GM21619 (cell line): ENCODE measurements at regions not wholly inside any gene's neighbourhood (a gene's known extent, or its start where the extent isn't known, plus 50 kb on each side); places are given as distances from the start of the nearest gene placed in this dataset.
"Not testable (repeated sequence)": the region's sequence is repeated elsewhere in the genome, so short reads cannot be mapped to it uniquely, and the experiment has no call there.

Experiments
- ATAC-seq: cut with Tn5 transposase; IDR thresholded peaks from one replicate; pipeline ENCODE4 v1.9.1; 2021; ENCODE audit not compliant: unreplicated experiment

DNA sequence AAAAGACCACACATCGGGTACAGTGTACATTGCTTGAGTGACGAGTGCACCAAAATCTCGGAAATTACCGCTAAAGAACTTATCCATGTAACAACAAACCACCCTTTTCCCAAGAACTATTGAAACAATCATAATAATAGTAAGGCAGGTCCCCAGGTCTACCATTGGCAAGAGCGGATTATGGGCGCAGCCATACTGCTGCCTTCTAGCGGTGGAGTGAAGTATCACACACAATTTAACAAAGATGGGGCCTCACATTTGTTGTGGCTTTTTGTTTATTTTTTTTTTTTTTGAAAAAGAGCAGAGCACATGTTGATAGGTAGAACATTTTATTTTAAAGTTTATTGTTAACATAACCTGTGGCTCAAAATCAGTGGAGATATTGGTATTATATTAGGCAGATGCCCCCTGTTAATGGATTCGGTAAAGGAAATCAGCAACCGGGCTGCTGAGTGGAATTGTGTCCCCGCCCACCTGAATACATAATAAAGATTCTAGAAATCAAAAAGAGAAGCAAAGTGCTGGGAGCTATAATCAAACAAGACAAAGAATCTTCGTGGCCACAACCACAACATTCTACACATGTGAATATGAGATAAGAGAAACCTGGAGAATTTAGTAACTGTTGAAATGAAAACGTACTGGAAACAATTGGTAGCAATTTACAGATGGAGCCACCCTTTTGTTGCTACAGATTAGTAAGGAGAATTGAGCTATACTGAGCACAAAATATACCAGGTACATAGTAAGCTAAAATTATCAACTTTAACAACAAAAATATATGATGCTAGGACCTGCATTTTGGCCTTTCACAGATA, 94.2 kb upstream of the EXOC2 start:
- ATAC-seq, result no peak

GRCh38 chr6:783966-784735, 91.2 kb upstream of the EXOC2 start:
- no peak for ATAC-seq

DNA sequence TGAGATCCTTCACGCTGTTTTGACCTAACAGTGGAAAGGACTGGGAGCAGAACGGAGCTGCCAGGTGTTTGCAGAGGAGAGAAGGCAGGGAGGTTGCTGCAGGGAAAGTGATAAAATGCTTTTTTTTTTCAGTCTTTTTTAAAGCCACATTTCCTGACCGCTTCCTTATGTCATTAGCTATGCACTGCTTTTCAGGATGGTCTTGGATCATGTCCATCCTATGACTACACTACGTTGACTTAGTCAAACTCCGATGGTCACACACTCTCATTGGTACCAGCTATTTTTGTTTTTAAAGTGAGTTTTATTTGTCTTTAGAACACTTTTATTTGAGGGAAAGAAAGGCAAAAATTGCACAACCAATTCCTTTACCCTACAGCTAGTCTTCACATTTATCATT, 89.2 kb upstream of the EXOC2 start:
- no peak for ATAC-seq

DNA sequence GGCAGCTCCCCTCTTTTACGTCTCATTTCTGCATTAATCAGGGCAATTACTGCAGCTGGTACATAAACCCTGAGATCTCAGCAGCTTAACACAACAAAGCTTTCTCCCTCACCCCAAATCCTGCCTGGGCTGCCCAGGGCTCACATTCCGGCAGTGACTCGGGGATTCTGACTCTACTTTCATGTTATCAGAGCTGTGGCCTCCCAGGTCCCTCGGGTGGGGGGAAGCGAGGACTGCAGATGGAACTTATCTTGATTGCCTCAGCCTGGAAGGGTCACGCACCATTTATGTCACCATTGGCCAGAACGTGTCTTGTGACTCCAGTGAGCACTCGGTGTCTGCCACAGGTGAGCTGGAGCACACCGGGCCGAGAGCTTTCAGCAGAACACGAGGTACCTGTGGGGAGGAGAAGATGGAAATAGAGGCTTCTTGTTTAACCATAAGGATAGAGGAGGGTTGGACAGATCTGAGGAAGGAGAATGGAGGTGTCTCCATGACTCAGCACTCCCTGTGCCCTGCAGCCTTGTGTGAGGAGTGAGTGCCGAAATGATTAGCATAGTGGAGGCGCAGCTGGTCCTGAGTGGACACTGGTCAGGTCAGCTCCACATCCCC, 88.5 kb upstream of the EXOC2 start:
- ATAC-seq, result no peak

DNA sequence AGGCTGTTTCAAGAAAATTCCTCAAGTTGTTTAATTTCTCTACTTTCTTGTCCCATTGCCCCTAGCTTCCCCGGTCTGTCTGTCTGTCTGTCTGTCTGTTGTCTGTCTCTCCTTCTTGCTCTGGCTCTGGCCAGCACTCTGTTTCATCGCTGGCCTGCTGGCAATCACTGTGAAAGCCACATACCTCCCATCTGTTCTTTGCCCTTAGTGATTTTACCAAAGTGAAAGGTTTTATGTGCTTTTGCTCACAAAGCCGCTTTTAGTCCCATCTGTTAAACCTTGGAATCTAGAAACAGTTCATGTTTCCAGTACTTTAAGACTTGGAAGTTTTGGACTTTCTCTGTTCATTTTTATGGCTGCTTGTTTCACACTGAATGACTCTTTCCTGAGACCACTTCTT, 87.8 kb upstream of the EXOC2 start:
- no peak for ATAC-seq

DNA sequence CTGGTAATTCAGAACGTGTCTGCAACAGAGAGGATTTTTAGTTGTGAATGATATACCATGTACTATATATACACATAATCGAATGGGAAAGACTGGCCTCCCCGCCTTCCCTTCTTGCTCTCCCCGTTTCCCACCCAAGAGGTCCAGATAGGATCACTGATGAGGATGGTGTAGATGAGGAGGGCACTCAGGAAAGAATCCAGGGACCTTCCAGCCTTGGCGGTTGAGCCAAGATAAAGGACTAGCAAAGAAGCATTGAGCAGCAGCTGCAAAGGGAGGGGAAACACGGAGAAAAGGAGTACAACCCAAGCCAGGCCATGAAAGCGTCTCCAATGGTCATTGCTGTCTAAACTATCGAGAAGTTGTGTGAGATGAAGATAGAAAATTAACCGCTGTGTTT, 84.0 kb upstream of the EXOC2 start:
- no peak for ATAC-seq

DNA sequence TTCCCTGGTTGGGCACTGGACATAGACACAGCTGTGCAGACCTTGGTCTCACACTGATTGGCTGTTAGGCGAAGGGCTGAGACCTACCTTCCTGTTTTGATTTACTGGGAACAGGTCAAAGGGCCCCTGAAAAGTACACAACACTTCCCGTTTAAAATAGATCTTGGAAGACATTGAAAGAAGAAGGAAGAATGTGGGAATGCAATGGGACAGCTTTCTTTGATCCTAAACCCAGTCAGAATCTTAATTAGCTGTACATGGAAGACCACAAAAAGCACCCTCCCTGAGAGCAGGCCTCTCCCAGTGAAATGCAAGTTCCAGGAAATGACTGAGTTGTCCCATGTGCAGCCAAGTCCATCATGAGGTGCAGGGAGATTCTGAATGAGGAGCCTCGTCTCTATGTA, 83.6 kb upstream of the EXOC2 start:
- no peak for ATAC-seq

GRCh38 chr6:775863-776262, 82.9 kb upstream of the EXOC2 start:
- ATAC-seq, result no peak

- ATAC-seq, result not testable (repeated sequence)
Measured at GRCh38 chr6:771683-772082, 78.7 kb upstream of the EXOC2 start.

DNA sequence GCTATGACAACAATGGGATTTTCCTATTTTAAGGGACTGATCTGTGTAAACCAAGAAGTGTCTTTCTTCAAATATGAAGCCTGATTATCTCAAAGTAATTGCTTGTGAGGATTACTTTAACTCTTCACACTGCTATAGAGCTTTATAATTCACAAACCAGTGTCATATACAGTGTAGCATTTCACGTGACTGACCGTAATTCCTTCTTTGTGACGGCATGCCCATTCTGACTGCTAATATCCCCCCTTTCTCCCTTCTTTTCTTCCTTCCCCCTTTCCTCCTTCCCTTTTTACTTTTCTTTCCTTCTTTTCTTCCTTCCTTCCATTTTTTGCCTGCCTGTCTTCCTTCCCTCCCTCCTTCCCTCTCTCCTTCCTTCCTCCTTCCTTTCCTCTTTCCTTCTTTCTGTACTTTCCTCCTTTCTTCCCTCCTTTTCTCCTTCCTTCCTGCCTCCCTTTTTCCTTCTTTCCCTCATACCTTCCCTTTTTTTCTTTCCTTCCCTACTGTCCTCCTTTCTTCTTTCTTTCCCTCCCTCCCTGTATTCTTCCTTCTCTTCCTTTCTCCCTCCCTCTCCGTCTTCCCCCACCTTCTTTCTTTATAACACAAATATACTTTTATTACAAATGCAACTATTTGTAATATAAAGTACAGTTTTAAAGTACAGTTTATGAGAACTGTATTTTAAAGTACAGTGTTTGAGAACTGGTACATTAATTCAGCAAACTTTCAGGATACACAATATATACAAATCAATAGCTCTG, 75.0 kb upstream of the EXOC2 start:
- no peak for ATAC-seq

GRCh38 chr6:766625-767024, 73.7 kb upstream of the EXOC2 start:
- no peak for ATAC-seq

GRCh38 chr6:761997-762396, 69.1 kb upstream of the EXOC2 start:
- ATAC-seq, result no peak

DNA sequence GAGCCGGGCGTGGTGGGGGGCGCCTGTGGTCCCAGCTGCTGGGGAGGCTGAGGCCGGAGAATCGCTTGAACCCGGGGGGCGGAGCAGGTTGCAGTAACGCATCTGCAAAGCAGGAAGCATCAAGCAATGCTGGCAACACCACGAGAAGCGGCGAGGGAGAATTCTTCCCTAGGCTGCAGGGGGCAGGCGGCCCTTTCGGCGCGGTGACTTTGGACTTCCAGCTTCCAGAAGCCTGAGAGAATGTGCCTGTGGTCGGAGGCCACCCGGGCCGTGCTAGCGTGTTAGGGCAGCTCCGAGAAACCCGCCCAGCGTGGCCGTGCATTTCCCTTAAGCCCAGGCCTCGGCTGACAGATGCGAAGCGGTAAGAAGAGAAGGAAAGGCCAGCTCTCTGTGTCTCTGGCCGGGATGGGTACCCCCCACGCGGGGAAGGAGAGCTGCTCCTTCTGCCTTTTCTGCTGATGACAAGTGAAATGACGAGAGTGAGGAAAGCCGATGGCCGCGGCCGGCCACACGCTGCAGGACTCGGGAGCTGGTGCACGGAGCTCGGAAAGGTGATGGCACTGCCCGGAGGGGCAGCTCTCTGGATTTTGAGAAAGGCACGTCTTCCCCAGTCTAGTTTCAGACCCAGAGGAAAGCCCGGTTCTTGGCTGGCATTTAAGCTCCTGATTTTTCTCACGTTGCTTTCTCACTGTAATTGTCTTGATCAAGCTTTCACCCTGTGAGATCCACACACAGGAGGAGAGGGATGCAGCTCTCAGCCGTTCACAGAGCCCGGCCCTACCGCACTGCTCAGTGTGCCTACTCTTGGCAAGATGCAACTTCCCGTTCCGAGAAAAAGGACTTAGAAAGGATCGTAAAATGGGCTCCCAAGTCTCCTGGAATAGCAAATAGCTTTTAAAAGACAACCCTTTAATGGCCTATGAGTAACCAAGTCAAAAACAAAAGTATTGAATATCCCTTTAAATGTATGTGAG, 68.3 kb upstream of the EXOC2 start:
- ATAC-seq, result no peak

- no peak for ATAC-seq
Measured at GRCh38 chr6:759729-760128, 66.8 kb upstream of the EXOC2 start.

GRCh38 chr6:756224-756623, 63.3 kb upstream of the EXOC2 start:
- no peak for ATAC-seq

GRCh38 chr6:754202-754601, 61.3 kb upstream of the EXOC2 start:
- no peak for ATAC-seq

DNA sequence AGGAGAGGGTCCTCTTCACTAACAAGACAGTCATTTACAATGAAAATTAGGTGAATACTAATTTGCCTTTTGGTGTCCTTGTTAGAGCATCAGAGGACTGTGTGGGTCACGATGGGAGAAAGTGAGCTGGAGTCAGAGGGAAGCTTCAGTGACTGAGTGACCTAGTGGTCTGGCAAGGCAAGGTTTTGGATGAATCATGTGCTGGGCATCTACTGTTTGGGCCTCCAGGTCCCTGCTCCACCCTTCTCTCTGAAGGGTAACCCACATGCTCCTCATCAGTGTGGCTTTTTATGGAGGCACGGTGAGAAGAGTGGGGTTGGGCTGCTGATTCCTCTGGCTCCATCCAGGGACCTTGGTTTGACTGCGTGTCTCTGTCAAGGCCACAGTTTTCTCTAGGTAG, 60.5 kb upstream of the EXOC2 start:
- ATAC-seq, result no peak

GRCh38 chr6:752438-752837, 59.5 kb upstream of the EXOC2 start:
- no peak for ATAC-seq

- no peak for ATAC-seq
Measured at GRCh38 chr6:751765-752164, 58.8 kb upstream of the EXOC2 start.

- no peak for ATAC-seq
Measured at GRCh38 chr6:747921-748320, 55.0 kb upstream of the EXOC2 start.
